ENCODE measurements at regions not wholly inside any gene's neighbourhood (a gene's known extent, or its start where the extent isn't known, plus 50 kb on each side); places are given as distances from the start of the nearest gene placed in this dataset.

- no peak overlapping the region for H3K27ac Mint-ChIP-seq
- H3K4me3 Mint-ChIP-seq: no peak overlapping the region
- TF ChIP-seq CTCF (IDR thresholded peaks at IDR 0.05): no peak
- peaks cover 21% of the 10 kb centered on the region for H3K9me3 Mint-ChIP-seq
- no peak for DNase-seq
- no peaks in the 10 kb centered on the region for H3K36me3 Mint-ChIP-seq (ENCODE audit: low read depth)
- H3K27me3 Mint-ChIP-seq (ENCODE audit: insufficient read depth): no peaks in the 10 kb centered on the region
- H3K4me1 Mint-ChIP-seq (ENCODE audit: low read depth): no peaks in the 10 kb centered on the region
Observed at GRCh38 chr1:90334137-90334536, 339.2 kb downstream of the ZNF326 start.

GRCh38 chr1:90325168-90325567, 330.3 kb downstream of the ZNF326 start:
- no peak for DNase-seq
- Mint-ChIP-seq H3K4me3 (no peak overlapping the region), H3K9me3 (peaks cover 60% of the 10 kb centered on the region), H3K27me3 (ENCODE audit: insufficient read depth) (no peaks in the 10 kb centered on the region; the same call in 1 of the 2 replicates), H3K4me1 (ENCODE audit: low read depth) (no peaks in the 10 kb centered on the region), H3K27ac (no peak overlapping the region), H3K36me3 (ENCODE audit: low read depth) (no peaks in the 10 kb centered on the region)
- no peak for TF ChIP-seq CTCF (IDR thresholded peaks at IDR 0.05)

- H3K27ac Mint-ChIP-seq: no peak overlapping the region
- no peak overlapping the region for H3K4me3 Mint-ChIP-seq
- TF ChIP-seq CTCF (IDR thresholded peaks at IDR 0.05): no peak
Observed at GRCh38 chr1:90322186-90322585, 327.3 kb downstream of the ZNF326 start.

DNA sequence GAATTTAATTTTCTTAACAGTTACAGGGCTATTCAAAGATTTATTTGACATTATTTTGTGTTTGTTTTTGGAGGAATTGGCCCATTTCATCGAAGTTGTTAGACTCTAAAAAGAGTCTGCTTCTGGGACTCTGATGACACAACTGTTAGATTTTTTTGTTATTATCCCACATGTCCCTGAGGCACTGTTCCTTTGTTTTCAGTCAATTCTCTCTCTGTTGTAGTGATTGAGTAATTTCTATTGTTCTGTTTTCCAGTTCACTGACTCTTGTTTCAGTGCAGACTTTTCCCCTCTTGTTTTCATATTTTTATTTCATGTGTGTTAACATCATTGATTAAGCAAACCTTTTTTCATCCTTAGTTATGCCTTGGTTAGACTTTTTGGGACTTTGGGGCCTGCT, 325.0 kb downstream of the ZNF326 start:
- DNase-seq: no peak
- no peak for TF ChIP-seq CTCF (IDR thresholded peaks at IDR 0.05)
- Mint-ChIP-seq H3K4me1 (ENCODE audit: low read depth) (no peaks in the 10 kb centered on the region), H3K27ac (no peak overlapping the region), H3K9me3 (peaks cover 46% of the 10 kb centered on the region), H3K27me3 (ENCODE audit: insufficient read depth) (no peaks in the 10 kb centered on the region; the same call in 1 of the 2 replicates), H3K4me3 (no peak overlapping the region), H3K36me3 (ENCODE audit: low read depth) (no peaks in the 10 kb centered on the region)

More at GRCh38 chr1:90322186-90322585, 327.3 kb downstream of the ZNF326 start:
- DNase-seq: no peak
- Mint-ChIP-seq H3K9me3 (peaks cover 43% of the 10 kb centered on the region), H3K27me3 (ENCODE audit: insufficient read depth) (no peaks in the 10 kb centered on the region; the same call in 1 of the 2 replicates), H3K4me1 (ENCODE audit: low read depth) (no peaks in the 10 kb centered on the region), H3K36me3 (ENCODE audit: low read depth) (no peaks in the 10 kb centered on the region)

- no peak for DNase-seq
- H3K27ac Mint-ChIP-seq: no peak overlapping the region
- H3K4me1 Mint-ChIP-seq (ENCODE audit: low read depth): no peaks in the 10 kb centered on the region
- H3K4me3 Mint-ChIP-seq: no peak overlapping the region
- H3K9me3 Mint-ChIP-seq: peaks cover 39% of the 10 kb centered on the region
- H3K27me3 Mint-ChIP-seq (ENCODE audit: insufficient read depth): no peaks in the 10 kb centered on the region; the same call in 1 of the 2 replicates
- H3K36me3 Mint-ChIP-seq (ENCODE audit: low read depth): no peaks in the 10 kb centered on the region
- TF ChIP-seq CTCF (IDR thresholded peaks at IDR 0.05): no peak
Observed at GRCh38 chr1:90318431-90318830, 323.5 kb downstream of the ZNF326 start.

DNA sequence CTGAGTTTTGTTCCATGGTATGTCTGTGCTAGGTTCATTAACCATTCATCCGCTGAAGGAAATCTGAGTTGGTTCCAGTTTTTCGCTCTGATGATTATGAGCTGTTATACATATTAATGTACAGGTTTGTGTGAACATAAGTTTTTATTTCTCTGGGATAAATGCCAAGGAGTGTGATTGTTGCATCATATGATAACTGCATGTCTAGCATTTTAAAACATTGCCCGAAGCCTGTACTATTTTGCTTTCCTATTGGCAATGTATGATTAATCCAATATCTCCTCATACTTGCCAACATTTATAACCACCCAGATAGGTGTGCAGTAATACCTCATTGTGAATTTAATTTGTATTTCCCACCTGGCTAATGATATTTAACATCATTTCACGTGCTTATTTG, 322.7 kb downstream of the ZNF326 start:
- no peak for DNase-seq
- Mint-ChIP-seq H3K27me3 (ENCODE audit: insufficient read depth) (no peaks in the 10 kb centered on the region; the same call in 1 of the 2 replicates), H3K9me3 (peaks cover 36% of the 10 kb centered on the region), H3K36me3 (ENCODE audit: low read depth) (no peaks in the 10 kb centered on the region), H3K27ac (no peak overlapping the region), H3K4me1 (ENCODE audit: low read depth) (no peaks in the 10 kb centered on the region), H3K4me3 (no peak overlapping the region)
- TF ChIP-seq CTCF (IDR thresholded peaks at IDR 0.05): no peak

All from HFFc6 (cell line).